Kidney (tissue), 13 donors: ENCODE measurements at regions not wholly inside any gene's neighbourhood (a gene's known extent, or its start where the extent isn't known, plus 50 kb on each side); places are given as distances from the start of the nearest gene placed in this dataset.

Source experiments
- DNase-seq, 5 donors: peaks; one replicate each; pipeline ENCODE4 v3.0.0-alpha.2; 2013 to 2020
- FAIRE-seq: peaks from 2 replicates; lab custom pipeline; 2012; peaks lifted over from hg19 to GRCh38; lab: Jason Lieb, UNC
- H3K27ac ChIP-seq, 2 donors: one replicate each; pipeline ENCODE4 v1.7.0; 2013; ENCODE audit warnings: low read depth in 2 of 2, low read length in 2 of 2, inconsistent platforms in 1 of 2
- H3K27me3 ChIP-seq: one replicate; pipeline ENCODE4 v1.7.1; 2013; ENCODE audit warnings: low read length, inconsistent platforms; ENCODE audit not compliant: control insufficient read depth, insufficient read depth
- H3K36me3 ChIP-seq, 3 donors: one replicate each; pipeline versions ENCODE4 v1.7.0 to v1.7.1; 2013; ENCODE audit warnings: low read length in 3 of 3, control low read depth in 1 of 3, inconsistent platforms in 1 of 3; ENCODE audit not compliant: insufficient read depth in 3 of 3, control insufficient read depth in 2 of 3
- H3K4me1 ChIP-seq, 3 donors: one replicate each; pipeline versions ENCODE4 v1.7.0 to v1.7.1; 2013; ENCODE audit warnings: low read length in 3 of 3, inconsistent platforms in 1 of 3, low read depth in 1 of 3; ENCODE audit not compliant: control insufficient read depth in 2 of 3, insufficient read depth in 2 of 3
- H3K4me3 ChIP-seq, 3 donors: one replicate each; pipeline versions ENCODE4 v1.7.0 to v1.8.1; 2013; ENCODE audit warnings: low read length in 3 of 3, control low read depth in 1 of 3, inconsistent platforms in 1 of 3
- H3K9ac ChIP-seq, 3 donors: one replicate each; pipeline versions ENCODE4 v1.7.0 to v1.7.1; 2013; ENCODE audit warnings: low read length in 3 of 3, control low read depth in 1 of 3, inconsistent platforms in 1 of 3
- H3K9me3 ChIP-seq, 3 donors: one replicate each; pipeline versions ENCODE4 v1.7.0 to v1.7.1; 2013; ENCODE audit warnings: low read length in 3 of 3, control low read depth in 1 of 3, inconsistent platforms in 1 of 3; ENCODE audit not compliant: control insufficient read depth in 2 of 3, insufficient read depth in 1 of 3
- CTCF ChIP-seq: IDR thresholded peaks from 3 replicates; pipeline ENCODE4 v1.5.1; 2012; ENCODE audit warnings: mild to moderate bottlenecking, moderate library complexity, borderline replicate concordance; ENCODE audit not compliant: insufficient read depth; ENCODE audit errors: extremely low read depth
- intact Hi-C: fragments of 100-400 bp; cut with DNase I; formaldehyde crosslinking; loops from one replicate; pipeline ENCODE4 v1.11.1; 2022
- donor health status: control.
- donor health status: control.
- donor health status: control.
- donor health status: control.
- donor health status: control.
- donor health status: DM: yes; HTN: yes; CAD: no.
- donor health status: Normal renal cell carcinoma (clear cell type).

GRCh38 chr12:32030151-32030550 lies 70.9 kb downstream of the RESF1 start:
- no peak for TF ChIP-seq CTCF
- intact Hi-C loops: no loop called here
- Histone ChIP-seq H3K9ac (no peak overlapping the region), H3K36me3 (no peaks in the 10 kb centered on the region), H3K9me3 (no peaks in the 10 kb centered on the region), H3K27me3 (no peaks in the 10 kb centered on the region), H3K27ac (no peak overlapping the region), H3K4me1 (peaks cover 0 to 4% (median 3%) of the 10 kb centered on the region in 3 donors), H3K4me3 (no peak overlapping the region)
- DNase-seq (no peak), FAIRE-seq (no peak)

GRCh38 chr12:32030676-32031075 lies 71.5 kb downstream of the RESF1 start:
- no peak for FAIRE-seq
- Histone ChIP-seq H3K9ac (no peak overlapping the region), H3K4me1 (peaks cover 0 to 4% (median 3%) of the 10 kb centered on the region in 3 donors), H3K36me3 (no peaks in the 10 kb centered on the region), H3K9me3 (no peaks in the 10 kb centered on the region), H3K4me3 (no peak overlapping the region), H3K27ac (no peak overlapping the region), H3K27me3 (no peaks in the 10 kb centered on the region)
- no peak for TF ChIP-seq CTCF
- no peak for DNase-seq
- intact Hi-C loops: no loop called here

- intact Hi-C loops: no loop called here
- Histone ChIP-seq H3K4me1 (peaks cover 0 to 4% (median 3%) of the 10 kb centered on the region in 3 donors), H3K9ac (no peak overlapping the region), H3K27ac (no peak overlapping the region), H3K9me3 (no peaks in the 10 kb centered on the region), H3K36me3 (no peaks in the 10 kb centered on the region), H3K27me3 (no peaks in the 10 kb centered on the region), H3K4me3 (no peak overlapping the region)
- DNase-seq (peak in 4 of 5 donors; percentile 43 to 72 (median 56)), FAIRE-seq (no peak)
- TF ChIP-seq CTCF: no peak
Measured at GRCh38 chr12:32031109-32031508, 71.9 kb downstream of the RESF1 start.

GRCh38 chr12:32032205-32032810 lies 73.1 kb downstream of the RESF1 start:
- H3K9ac ChIP-seq: no peak overlapping the region

More at GRCh38 chr12:32032205-32032810, 73.1 kb downstream of the RESF1 start:
- peak in 4 of 5 donors; percentile 44 to 91 (median 78) for DNase-seq
- H3K4me1 ChIP-seq: peaks cover 0 to 4% (median 3%) of the 10 kb centered on the region in 3 donors
- no peak for TF ChIP-seq CTCF
- intact Hi-C loops: no loop called here
- no peaks in the 10 kb centered on the region for H3K9me3 ChIP-seq
- H3K4me3 ChIP-seq: no peak overlapping the region
- no peak overlapping the region for H3K27ac ChIP-seq
- H3K36me3 ChIP-seq: no peaks in the 10 kb centered on the region
- FAIRE-seq: no peak
- H3K27me3 ChIP-seq: no peaks in the 10 kb centered on the region
